SJCRH30 (cell line): ENCODE measurements at regions not wholly inside any gene's neighbourhood (a gene's known extent, or its start where the extent isn't known, plus 50 kb on each side); places are given as distances from the start of the nearest gene placed in this dataset.

ENCODE experiments used
- DNase-seq, 2 experiments: peaks; one replicate each; pipeline ENCODE4 v3.0.0-alpha.2; 2015 to 2020
- H3K27ac ChIP-seq: fragments of 250-450 bp; sonication (Bioruptor Pico); 2 replicates; pipeline ENCODE4 v1.5.1; 2020; ENCODE audit warnings: mild to moderate bottlenecking, moderate library complexity
- H3K27me3 ChIP-seq: fragments of 250-450 bp; sonication (Bioruptor Pico); 2 replicates; pipeline ENCODE4 v1.5.1; 2020; ENCODE audit warnings: mild to moderate bottlenecking, moderate library complexity
- H3K36me3 ChIP-seq: fragments of 250-450 bp; sonication (Bioruptor Pico); 2 replicates; pipeline ENCODE4 v1.5.1; 2020; ENCODE audit warnings: mild to moderate bottlenecking, moderate library complexity
- H3K4me1 ChIP-seq: fragments of 250-450 bp; sonication (Bioruptor Pico); 2 replicates; pipeline ENCODE4 v1.5.1; 2020; ENCODE audit warnings: mild to moderate bottlenecking, moderate library complexity
- H3K4me3 ChIP-seq: fragments of 250-450 bp; sonication (Bioruptor Pico); 2 replicates; pipeline ENCODE4 v1.5.1; 2020; ENCODE audit warnings: mild to moderate bottlenecking, moderate library complexity
- H3K9me3 ChIP-seq: fragments of 250-450 bp; sonication (Bioruptor Pico); replicated peaks from 2 replicates; pipeline ENCODE4 v1.5.1; 2020; ENCODE audit warnings: mild to moderate bottlenecking, moderate library complexity

DNA sequence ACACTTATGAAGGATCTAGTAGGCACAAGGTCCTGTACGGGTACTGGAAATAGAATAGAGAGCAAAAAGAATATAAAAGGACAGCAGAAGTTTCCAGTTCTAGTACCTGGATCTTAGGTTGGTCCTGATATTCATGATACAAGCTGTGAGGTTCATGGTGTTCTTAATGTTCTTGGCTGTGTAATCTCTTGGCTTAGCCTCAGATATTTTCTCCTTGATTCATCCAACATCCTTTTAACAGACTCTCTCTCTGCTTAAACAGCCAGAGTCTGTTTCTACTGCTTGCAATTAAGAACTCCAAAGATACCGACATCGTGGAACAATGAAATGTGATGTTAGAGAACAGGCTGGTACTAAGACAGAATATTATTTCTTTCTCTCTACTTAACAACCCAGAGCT lies 49.9 kb downstream of the CNTN3 start:
- no peaks in the 10 kb centered on the region for H3K36me3 ChIP-seq
- no peak overlapping the region for H3K4me3 ChIP-seq
- H3K27ac ChIP-seq, result no peak overlapping the region

DNA sequence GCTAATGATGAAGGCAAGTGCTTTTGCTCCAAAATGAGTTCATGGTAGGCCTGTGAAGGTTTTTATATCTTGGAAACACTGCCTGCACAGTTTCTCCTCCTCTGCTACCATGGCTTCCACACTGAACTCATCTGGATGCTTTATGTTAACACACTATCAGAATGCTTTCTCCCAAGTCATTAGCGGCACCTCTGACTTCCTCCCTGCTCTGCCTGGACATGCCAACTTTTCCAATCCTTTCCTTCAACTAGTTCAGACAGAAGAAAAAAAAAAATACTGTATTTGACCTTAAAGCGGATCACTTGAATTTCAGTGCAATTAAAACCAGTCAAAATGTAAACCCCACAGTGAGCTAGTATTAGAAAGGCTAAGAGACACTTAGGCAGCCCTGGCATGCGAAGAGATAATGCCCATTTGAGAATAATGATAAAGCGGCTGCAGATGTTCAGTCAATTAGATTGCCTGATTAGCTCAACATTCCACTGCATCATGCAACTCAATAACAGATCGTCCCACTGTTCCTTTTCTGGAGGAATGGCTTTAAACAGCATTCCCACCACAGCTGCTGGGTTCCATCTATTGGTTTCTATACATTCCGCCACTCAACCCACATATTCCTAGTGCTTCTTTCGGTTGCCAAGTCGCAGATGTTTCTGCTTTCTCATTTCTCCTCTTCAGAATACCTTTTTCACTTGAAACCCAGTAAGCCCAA lies 51.7 kb downstream of the CNTN3 start:
- Histone ChIP-seq H3K4me1 (no peaks in the 10 kb centered on the region), H3K36me3 (no peaks in the 10 kb centered on the region), H3K27ac (no peak overlapping the region), H3K4me3 (no peak overlapping the region), H3K27me3 (no peaks in the 10 kb centered on the region), H3K9me3 (no peaks in the 10 kb centered on the region)
- DNase-seq, result no peak

More for the DNA sequence above, 49.9 kb downstream of the CNTN3 start:
- Histone ChIP-seq H3K9me3 (no peaks in the 10 kb centered on the region), H3K27me3 (no peaks in the 10 kb centered on the region), H3K4me1 (no peaks in the 10 kb centered on the region)
- no peak for DNase-seq

DNA sequence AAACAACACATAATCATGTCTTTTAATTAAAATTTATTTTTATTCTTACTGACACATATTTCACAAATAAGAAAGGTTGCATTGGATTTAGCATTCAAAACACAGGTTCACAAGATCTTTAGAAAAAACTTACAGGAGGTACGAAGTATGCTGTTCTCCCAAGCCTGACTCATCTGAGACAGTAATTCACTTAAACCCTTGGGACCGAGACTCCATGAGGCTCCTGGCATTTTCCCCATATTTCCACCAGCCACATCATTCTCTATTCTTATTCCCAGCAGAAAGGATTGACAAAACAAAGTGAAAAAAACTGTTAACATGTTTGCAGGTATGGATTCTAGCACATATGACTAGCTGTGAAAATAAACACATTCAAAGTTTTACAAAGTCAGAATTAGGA lies 52.6 kb downstream of the CNTN3 start:
- Histone ChIP-seq H3K9me3 (no peaks in the 10 kb centered on the region), H3K27me3 (no peaks in the 10 kb centered on the region), H3K4me3 (no peak overlapping the region), H3K36me3 (no peaks in the 10 kb centered on the region), H3K4me1 (no peaks in the 10 kb centered on the region), H3K27ac (no peak overlapping the region)
- DNase-seq, result no peak

DNA sequence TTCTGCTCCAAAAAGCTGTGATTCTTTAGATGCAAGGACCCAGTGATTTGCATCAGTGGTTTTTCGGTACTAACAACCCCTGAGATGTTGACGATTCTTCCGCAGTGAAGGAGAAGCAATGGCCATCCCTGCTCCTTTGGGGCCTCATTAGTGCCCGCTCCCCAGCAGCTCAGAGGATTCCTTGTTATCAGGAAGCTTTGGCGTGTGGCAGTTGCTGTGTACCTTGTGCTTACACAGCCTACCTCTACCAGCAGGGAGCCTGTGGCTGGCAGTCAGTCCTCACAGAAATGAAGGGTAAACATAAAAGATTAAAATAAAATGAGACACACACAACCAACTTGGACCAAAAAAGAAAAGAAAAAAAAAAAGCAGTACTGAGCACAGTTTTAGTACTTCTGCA lies 55.2 kb downstream of the CNTN3 start:
- H3K27ac ChIP-seq, result no peak overlapping the region
- H3K4me1 ChIP-seq, result no peaks in the 10 kb centered on the region
- DNase-seq, result no peak
- H3K36me3 ChIP-seq, result no peaks in the 10 kb centered on the region
- no peaks in the 10 kb centered on the region for H3K27me3 ChIP-seq
- H3K4me3 ChIP-seq, result no peak overlapping the region
- no peaks in the 10 kb centered on the region for H3K9me3 ChIP-seq

- no peak for DNase-seq
- H3K27me3 ChIP-seq, result no peaks in the 10 kb centered on the region
- no peaks in the 10 kb centered on the region for H3K4me1 ChIP-seq
- no peaks in the 10 kb centered on the region for H3K36me3 ChIP-seq
- H3K27ac ChIP-seq, result no peak overlapping the region
- H3K4me3 ChIP-seq, result no peak overlapping the region
- H3K9me3 ChIP-seq, result no peaks in the 10 kb centered on the region
Observed at GRCh38 chr3:74550686-74551085, 63.8 kb downstream of the CNTN3 start.

DNA sequence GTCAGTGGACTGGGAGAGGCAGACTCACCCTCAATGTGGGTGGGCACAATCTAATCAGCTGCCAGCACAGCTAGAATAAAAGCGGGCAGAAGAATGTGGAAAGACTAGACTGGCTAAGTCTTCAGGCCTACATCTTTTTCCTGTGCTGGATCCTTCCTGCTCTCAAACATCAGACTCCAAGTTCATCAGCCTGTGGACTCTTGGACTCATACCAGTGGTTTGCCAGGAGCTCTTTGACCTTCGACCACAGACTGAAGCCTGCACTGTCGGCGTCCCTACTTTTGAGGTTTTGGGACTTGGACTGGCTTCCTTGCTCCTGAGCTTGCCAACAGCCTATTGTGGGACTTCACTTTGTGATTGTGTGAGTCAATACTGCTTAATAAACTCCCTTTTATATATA lies 68.0 kb downstream of the CNTN3 start:
- no peak for DNase-seq
- no peaks in the 10 kb centered on the region for H3K36me3 ChIP-seq

DNA sequence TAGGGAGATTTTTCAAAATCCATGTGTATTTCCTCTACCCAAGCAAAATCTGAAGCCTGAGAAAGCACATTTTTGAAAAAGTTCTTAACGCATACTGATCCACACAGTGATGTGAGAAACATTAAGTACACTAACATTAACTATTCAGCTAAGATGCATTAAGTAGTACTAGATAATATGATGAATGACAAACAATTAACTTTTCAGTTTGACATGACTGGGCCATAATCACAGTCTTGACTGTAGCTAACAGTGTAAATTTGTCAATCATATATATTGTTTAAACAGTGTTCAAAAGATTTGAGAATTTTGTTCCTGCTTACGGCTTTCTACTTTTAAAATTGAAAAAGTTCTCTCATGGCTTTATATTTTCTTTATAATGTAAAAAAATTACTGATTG lies 72.0 kb downstream of the CNTN3 start:
- Histone ChIP-seq H3K36me3 (no peaks in the 10 kb centered on the region), H3K27ac (no peak overlapping the region), H3K9me3 (no peaks in the 10 kb centered on the region), H3K4me1 (no peaks in the 10 kb centered on the region), H3K27me3 (no peaks in the 10 kb centered on the region), H3K4me3 (no peak overlapping the region)
- DNase-seq, result no peak

More for the DNA sequence above, 68.0 kb downstream of the CNTN3 start:
- Histone ChIP-seq H3K9me3 (no peaks in the 10 kb centered on the region), H3K27ac (no peak overlapping the region), H3K27me3 (no peaks in the 10 kb centered on the region), H3K4me3 (no peak overlapping the region), H3K4me1 (no peaks in the 10 kb centered on the region)

DNA sequence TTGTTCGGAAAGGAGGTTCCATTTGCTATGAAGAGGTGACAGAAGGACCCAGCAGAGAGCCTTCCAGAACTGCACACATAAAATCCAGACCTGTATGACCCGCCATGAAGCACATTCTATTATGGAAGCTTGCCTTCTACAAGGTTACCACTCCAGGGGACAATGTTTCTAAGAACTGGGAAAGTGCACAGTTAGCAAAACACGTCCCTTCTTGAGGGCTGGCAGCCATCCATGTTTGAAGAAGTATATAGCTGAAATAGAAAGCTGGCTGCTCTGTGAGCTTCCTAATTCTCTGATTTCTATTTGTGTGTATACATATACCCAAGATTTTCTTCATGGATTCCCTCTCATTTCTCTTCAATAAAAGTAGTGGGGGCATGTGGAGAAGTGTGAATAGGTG lies 74.6 kb downstream of the CNTN3 start:
- Histone ChIP-seq H3K9me3 (no peaks in the 10 kb centered on the region), H3K4me1 (no peaks in the 10 kb centered on the region), H3K36me3 (no peaks in the 10 kb centered on the region), H3K27ac (no peak overlapping the region), H3K4me3 (no peak overlapping the region), H3K27me3 (no peaks in the 10 kb centered on the region)
- no peak for DNase-seq

DNA sequence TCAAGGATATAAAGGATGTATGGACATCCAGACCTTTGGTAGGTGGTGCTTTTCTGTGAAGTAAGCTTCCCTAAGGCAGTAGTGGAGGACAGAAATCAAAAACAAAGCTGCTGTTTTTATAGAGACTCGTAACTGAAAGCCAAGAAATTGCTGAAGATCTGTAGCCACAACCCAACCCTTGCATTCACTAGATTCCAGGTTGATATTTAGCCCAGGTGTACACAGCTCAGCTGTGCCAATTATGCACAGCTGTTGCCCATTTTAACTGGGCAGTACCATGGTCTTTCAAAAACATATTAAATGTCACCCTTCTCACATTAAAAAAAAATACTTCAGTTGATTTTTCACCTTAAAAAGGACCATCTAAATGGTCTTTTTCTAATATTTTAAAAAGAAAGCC lies 75.8 kb downstream of the CNTN3 start:
- H3K27ac ChIP-seq, result no peak overlapping the region
- no peaks in the 10 kb centered on the region for H3K27me3 ChIP-seq
- H3K9me3 ChIP-seq, result no peaks in the 10 kb centered on the region
- no peak overlapping the region for H3K4me3 ChIP-seq
- H3K36me3 ChIP-seq, result no peaks in the 10 kb centered on the region
- no peak for DNase-seq
- no peaks in the 10 kb centered on the region for H3K4me1 ChIP-seq

- no peaks in the 10 kb centered on the region for H3K4me1 ChIP-seq
Observed at GRCh38 chr3:74537857-74538256, 76.6 kb downstream of the CNTN3 start.

GRCh38 chr3:74537164-74537563 lies 77.3 kb downstream of the CNTN3 start:
- Histone ChIP-seq H3K4me1 (no peaks in the 10 kb centered on the region), H3K27ac (no peak overlapping the region), H3K27me3 (no peaks in the 10 kb centered on the region)

More at GRCh38 chr3:74537857-74538256, 76.6 kb downstream of the CNTN3 start:
- H3K27me3 ChIP-seq, result no peaks in the 10 kb centered on the region
- H3K9me3 ChIP-seq, result no peaks in the 10 kb centered on the region
- DNase-seq, result no peak
- no peak overlapping the region for H3K27ac ChIP-seq
- no peaks in the 10 kb centered on the region for H3K36me3 ChIP-seq
- no peak overlapping the region for H3K4me3 ChIP-seq

DNA sequence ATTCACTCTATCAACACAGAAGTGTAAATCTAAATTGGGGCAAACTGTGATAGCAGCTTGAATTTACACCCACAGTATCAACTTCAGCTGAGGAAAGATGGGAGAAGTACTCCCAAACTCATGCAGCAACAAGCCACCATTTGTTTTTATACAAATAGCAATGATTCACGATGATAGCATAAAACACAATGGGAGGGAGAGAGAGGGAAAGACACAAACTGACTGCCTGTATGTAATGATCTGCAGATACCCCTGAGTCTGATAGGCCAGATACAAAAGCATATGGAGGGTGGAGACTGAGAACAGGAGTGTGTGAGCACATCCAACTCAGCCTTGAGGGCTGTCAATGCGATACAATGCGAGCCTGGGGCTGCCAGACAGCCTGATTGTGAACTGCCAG lies 79.2 kb downstream of the CNTN3 start:
- H3K27ac ChIP-seq, result no peak overlapping the region
- H3K4me1 ChIP-seq, result no peaks in the 10 kb centered on the region
- DNase-seq, result no peak
- H3K4me3 ChIP-seq, result no peak overlapping the region
- no peaks in the 10 kb centered on the region for H3K9me3 ChIP-seq
- H3K36me3 ChIP-seq, result no peaks in the 10 kb centered on the region
- H3K27me3 ChIP-seq, result no peaks in the 10 kb centered on the region

More at GRCh38 chr3:74537164-74537563, 77.3 kb downstream of the CNTN3 start:
- no peaks in the 10 kb centered on the region for H3K36me3 ChIP-seq
- H3K4me3 ChIP-seq, result no peak overlapping the region
- H3K9me3 ChIP-seq, result no peaks in the 10 kb centered on the region
- no peak for DNase-seq

DNA sequence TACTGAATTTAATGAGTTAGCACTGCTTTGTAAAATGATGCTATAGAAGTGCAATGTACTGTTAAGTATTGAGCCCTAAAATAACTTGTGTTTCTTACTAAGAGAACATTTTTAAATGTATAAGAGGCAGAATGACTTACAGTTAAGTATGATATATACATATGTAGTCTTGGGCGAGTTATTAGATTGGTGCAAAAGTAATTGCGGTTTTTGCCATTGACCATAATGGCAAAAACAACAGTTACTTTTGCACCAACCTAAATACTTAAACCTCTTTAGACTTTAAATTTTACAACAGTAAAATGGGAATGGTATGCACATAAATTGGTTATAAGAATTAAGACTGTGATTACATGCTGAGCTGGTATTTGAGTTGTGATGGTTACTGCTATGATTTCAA lies 79.8 kb downstream of the CNTN3 start:
- DNase-seq, result no peak
- Histone ChIP-seq H3K4me1 (no peaks in the 10 kb centered on the region), H3K27ac (no peak overlapping the region), H3K4me3 (no peak overlapping the region), H3K36me3 (no peaks in the 10 kb centered on the region), H3K9me3 (no peaks in the 10 kb centered on the region), H3K27me3 (no peaks in the 10 kb centered on the region)

- no peaks in the 10 kb centered on the region for H3K27me3 ChIP-seq
- no peak for DNase-seq
- H3K27ac ChIP-seq, result no peak overlapping the region
- no peaks in the 10 kb centered on the region for H3K4me1 ChIP-seq
- no peaks in the 10 kb centered on the region for H3K36me3 ChIP-seq
- H3K9me3 ChIP-seq, result no peaks in the 10 kb centered on the region
- no peak overlapping the region for H3K4me3 ChIP-seq
Observed at GRCh38 chr3:74532446-74532845, 82.0 kb downstream of the CNTN3 start.

DNA sequence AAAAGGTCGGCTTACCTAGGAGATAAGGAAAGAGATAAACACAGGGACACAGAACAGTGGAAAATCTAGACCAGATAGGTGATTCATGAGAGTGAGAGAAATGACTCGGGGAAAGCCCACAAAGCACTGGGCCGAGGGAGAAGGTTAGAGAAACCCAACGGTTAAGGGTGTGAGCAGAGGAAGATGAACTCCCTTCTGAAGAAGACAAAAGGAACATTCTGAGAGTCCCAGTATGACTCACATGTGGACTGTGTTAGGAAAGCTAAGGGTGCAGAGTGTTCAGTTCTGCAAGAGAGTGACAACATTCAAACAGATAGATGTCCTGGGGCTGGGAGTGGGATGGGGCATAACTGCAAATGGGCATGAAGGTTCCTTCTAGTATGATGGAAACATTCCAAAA lies 83.0 kb downstream of the CNTN3 start:
- Histone ChIP-seq H3K27me3 (no peaks in the 10 kb centered on the region), H3K4me3 (no peak overlapping the region), H3K9me3 (no peaks in the 10 kb centered on the region), H3K36me3 (no peaks in the 10 kb centered on the region), H3K4me1 (no peaks in the 10 kb centered on the region), H3K27ac (no peak overlapping the region)
- DNase-seq, result no peak

- Histone ChIP-seq H3K27me3 (no peaks in the 10 kb centered on the region), H3K36me3 (no peaks in the 10 kb centered on the region), H3K4me1 (no peaks in the 10 kb centered on the region), H3K27ac (no peak overlapping the region), H3K9me3 (no peaks in the 10 kb centered on the region), H3K4me3 (no peak overlapping the region)
- no peak for DNase-seq
Observed at GRCh38 chr3:74529145-74529544, 85.3 kb downstream of the CNTN3 start.
